WTC11 (cell line): ENCODE measurements at regions not wholly inside any gene's neighbourhood (a gene's known extent, or its start where the extent isn't known, plus 50 kb on each side); places are given as distances from the start of the nearest gene placed in this dataset.
"Not testable (repeated sequence)": the region's sequence is repeated elsewhere in the genome, so short reads cannot be mapped to it uniquely, and the experiment has no call there.

Source experiments
- ATAC-seq: fragments of 200-7000 bp; cut with Tn5 transposase; 2 replicates; pipeline ENCODE4 v1.10.0; 2021; ENCODE audit warnings: mild to moderate bottlenecking, moderate library complexity
- CTCF ChIA-PET: fragments of 300-600 bp; sonication (Branson Sonifier 250); formaldehyde crosslinking; loops from one replicate; lab custom pipeline; 2021; ENCODE audit warnings: antibody characterized with exemption; lab: Charles Lee
- POLR2A ChIA-PET: fragments of 350-600 bp; sonication (Branson Sonifier 250); formaldehyde crosslinking; loops from one replicate; lab custom pipeline; 2021; ENCODE audit warnings: antibody characterized with exemption; lab: Charles Lee
- DNase-seq: peaks from one replicate; pipeline ENCODE4 v3.0.0; 2021; ENCODE audit warnings: low spot score
- H3K27ac Mint-ChIP-seq: 2 replicates; pipeline ENCODE4 v1.8.0; 2021; ENCODE audit warnings: mixed read lengths
- H3K27me3 Mint-ChIP-seq: 2 replicates; pipeline ENCODE4 v1.8.0; 2021; ENCODE audit warnings: low read depth, mild to moderate bottlenecking, moderate library complexity, mixed read lengths
- H3K36me3 Mint-ChIP-seq: 2 replicates; pipeline ENCODE4 v1.8.0; 2021; ENCODE audit warnings: mixed read lengths
- H3K4me1 Mint-ChIP-seq: 2 replicates; pipeline ENCODE4 v1.8.0; 2022; ENCODE audit warnings: mixed read lengths
- H3K4me3 Mint-ChIP-seq: 2 replicates; pipeline ENCODE4 v1.8.0; 2021; ENCODE audit warnings: mild to moderate bottlenecking, moderate library complexity, mixed read lengths
- H3K9me3 Mint-ChIP-seq: 2 replicates; pipeline ENCODE4 v1.8.0; 2021; ENCODE audit warnings: mixed read lengths
- ATF3 ChIP-seq: sonication (generic); formaldehyde crosslinking; conservative IDR thresholded peaks from 2 replicates; pipeline ENCODE4 v1.8.1; 2022; ENCODE audit warnings: mild to moderate bottlenecking, missing genetic modification reagents
- E2F5 ChIP-seq: sonication (generic); formaldehyde crosslinking; IDR thresholded peaks from 2 replicates; pipeline ENCODE4 v1.8.1; 2022; ENCODE audit warnings: mild to moderate bottlenecking, moderate library complexity, missing genetic modification reagents
- ETV6 ChIP-seq: sonication (generic); formaldehyde crosslinking; IDR thresholded peaks from 2 replicates; pipeline ENCODE4 v1.8.1; 2022; ENCODE audit warnings: mild to moderate bottlenecking, missing genetic modification reagents
- JAZF1 ChIP-seq: fragments of 250-450 bp; sonication (Bioruptor Pico); IDR thresholded peaks from 2 replicates; pipeline ENCODE4 v1.9.0; 2021; ENCODE audit warnings: moderate library complexity, mild to moderate bottlenecking, inconsistent platforms
- JUN ChIP-seq: sonication (generic); formaldehyde crosslinking; IDR thresholded peaks from 2 replicates; pipeline ENCODE4 v1.8.0; 2023; ENCODE audit warnings: mild to moderate bottlenecking, missing genetic modification reagents
- MAX ChIP-seq: sonication (generic); formaldehyde crosslinking; IDR thresholded peaks from 2 replicates; pipeline ENCODE4 v1.8.0; 2022; ENCODE audit warnings: mild to moderate bottlenecking, missing genetic modification reagents
- MYBL2 ChIP-seq: sonication (generic); formaldehyde crosslinking; IDR thresholded peaks from 2 replicates; pipeline ENCODE4 v1.8.1; 2023; ENCODE audit warnings: mild to moderate bottlenecking, moderate library complexity, missing genetic modification reagents
- ZNF219 ChIP-seq: sonication (generic); formaldehyde crosslinking; IDR thresholded peaks from 2 replicates; pipeline ENCODE4 v1.8.0; 2023; ENCODE audit warnings: missing genetic modification reagents, mild to moderate bottlenecking, borderline replicate concordance
- TF ChIP-seq, protein P1 (sequence below): fragments of 250-450 bp; sonication (Bioruptor Pico); IDR thresholded peaks from 2 replicates; pipeline ENCODE4 v1.9.0; 2021; ENCODE audit warnings: mild to moderate bottlenecking, borderline replicate concordance
- TF ChIP-seq, protein P2 (sequence below): sonication (generic); formaldehyde crosslinking; IDR thresholded peaks from 2 replicates; pipeline ENCODE4 v1.8.1; 2022; ENCODE audit warnings: low read depth, mild to moderate bottlenecking, moderate library complexity, missing genetic modification reagents, borderline replicate concordance
- TF ChIP-seq, protein P3 (sequence below): sonication (generic); formaldehyde crosslinking; IDR thresholded peaks from 2 replicates; pipeline ENCODE4 v1.8.1; 2023; ENCODE audit warnings: mild to moderate bottlenecking, missing genetic modification reagents, moderate library complexity

DNA sequence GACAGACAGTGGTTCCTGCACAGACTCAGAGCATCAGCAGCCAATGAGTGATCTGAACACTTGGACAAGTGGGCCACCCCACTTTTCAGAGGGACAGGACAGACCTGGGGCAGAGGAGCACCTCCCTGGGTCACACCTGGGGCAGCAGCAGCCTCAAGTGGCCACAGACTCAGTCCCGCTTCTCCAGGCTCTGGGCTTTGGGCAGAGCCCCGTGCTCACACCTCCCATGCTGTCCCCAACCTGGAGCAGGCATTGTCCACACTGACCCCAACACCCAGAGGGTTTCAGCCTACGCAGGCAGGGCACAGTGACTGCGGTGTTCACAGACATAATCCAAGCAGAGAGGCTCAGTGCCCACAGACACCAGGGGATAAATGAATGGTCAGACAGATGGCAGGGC, 135.5 kb upstream of the SFSWAP start:
- POLR2A ChIA-PET, result no interaction called here
- peaks cover 53% of the 10 kb centered on the region for H3K36me3 Mint-ChIP-seq
- ATAC-seq, result no peak
- peaks cover 23% of the 10 kb centered on the region for H3K27me3 Mint-ChIP-seq
- H3K4me1 Mint-ChIP-seq, result no peaks in the 10 kb centered on the region
- DNase-seq, result no peak
- CTCF ChIA-PET, result no interaction called here
- H3K4me3 Mint-ChIP-seq, result no peak overlapping the region
- H3K9me3 Mint-ChIP-seq, result peaks cover 55% of the 10 kb centered on the region
- TF ChIP-seq, protein P1, sequence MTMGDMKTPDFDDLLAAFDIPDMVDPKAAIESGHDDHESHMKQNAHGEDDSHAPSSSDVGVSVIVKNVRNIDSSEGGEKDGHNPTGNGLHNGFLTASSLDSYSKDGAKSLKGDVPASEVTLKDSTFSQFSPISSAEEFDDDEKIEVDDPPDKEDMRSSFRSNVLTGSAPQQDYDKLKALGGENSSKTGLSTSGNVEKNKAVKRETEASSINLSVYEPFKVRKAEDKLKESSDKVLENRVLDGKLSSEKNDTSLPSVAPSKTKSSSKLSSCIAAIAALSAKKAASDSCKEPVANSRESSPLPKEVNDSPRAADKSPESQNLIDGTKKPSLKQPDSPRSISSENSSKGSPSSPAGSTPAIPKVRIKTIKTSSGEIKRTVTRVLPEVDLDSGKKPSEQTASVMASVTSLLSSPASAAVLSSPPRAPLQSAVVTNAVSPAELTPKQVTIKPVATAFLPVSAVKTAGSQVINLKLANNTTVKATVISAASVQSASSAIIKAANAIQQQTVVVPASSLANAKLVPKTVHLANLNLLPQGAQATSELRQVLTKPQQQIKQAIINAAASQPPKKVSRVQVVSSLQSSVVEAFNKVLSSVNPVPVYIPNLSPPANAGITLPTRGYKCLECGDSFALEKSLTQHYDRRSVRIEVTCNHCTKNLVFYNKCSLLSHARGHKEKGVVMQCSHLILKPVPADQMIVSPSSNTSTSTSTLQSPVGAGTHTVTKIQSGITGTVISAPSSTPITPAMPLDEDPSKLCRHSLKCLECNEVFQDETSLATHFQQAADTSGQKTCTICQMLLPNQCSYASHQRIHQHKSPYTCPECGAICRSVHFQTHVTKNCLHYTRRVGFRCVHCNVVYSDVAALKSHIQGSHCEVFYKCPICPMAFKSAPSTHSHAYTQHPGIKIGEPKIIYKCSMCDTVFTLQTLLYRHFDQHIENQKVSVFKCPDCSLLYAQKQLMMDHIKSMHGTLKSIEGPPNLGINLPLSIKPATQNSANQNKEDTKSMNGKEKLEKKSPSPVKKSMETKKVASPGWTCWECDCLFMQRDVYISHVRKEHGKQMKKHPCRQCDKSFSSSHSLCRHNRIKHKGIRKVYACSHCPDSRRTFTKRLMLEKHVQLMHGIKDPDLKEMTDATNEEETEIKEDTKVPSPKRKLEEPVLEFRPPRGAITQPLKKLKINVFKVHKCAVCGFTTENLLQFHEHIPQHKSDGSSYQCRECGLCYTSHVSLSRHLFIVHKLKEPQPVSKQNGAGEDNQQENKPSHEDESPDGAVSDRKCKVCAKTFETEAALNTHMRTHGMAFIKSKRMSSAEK (CRISPR knock-in tag), result no peak
- TF ChIP-seq MAX (CRISPR knock-in tag) (no peak), E2F5 (no peak), ETV6 (CRISPR knock-in tag) (no peak)
- H3K27ac Mint-ChIP-seq, result no peak overlapping the region

GRCh38 chr12:131576734-131577133, 134.2 kb upstream of the SFSWAP start:
- H3K4me1 Mint-ChIP-seq, CTCF ChIA-PET, ATAC-seq, POLR2A ChIA-PET, H3K4me3 Mint-ChIP-seq, H3K27ac Mint-ChIP-seq: not testable (repeated sequence)
- Mint-ChIP-seq H3K36me3 (peaks cover 58% of the 10 kb centered on the region), H3K9me3 (peaks cover 58% of the 10 kb centered on the region), H3K27me3 (peaks cover 23% of the 10 kb centered on the region)
- DNase-seq, result peak; percentile 66

- ChIA-PET POLR2A (no interaction called here), CTCF (no interaction called here)
- no peak for DNase-seq
- ATAC-seq, result no peak
- Mint-ChIP-seq H3K9me3 (peaks cover 60% of the 10 kb centered on the region), H3K27ac (no peak overlapping the region), H3K4me3 (no peak overlapping the region)
- TF ChIP-seq JAZF1 (CRISPR knock-in tag) (no peak), ATF3 (CRISPR knock-in tag) (no peak), MYBL2 (CRISPR knock-in tag) (no peak), ZNF219 (no peak), JUN (no peak)
- TF ChIP-seq, protein P2, sequence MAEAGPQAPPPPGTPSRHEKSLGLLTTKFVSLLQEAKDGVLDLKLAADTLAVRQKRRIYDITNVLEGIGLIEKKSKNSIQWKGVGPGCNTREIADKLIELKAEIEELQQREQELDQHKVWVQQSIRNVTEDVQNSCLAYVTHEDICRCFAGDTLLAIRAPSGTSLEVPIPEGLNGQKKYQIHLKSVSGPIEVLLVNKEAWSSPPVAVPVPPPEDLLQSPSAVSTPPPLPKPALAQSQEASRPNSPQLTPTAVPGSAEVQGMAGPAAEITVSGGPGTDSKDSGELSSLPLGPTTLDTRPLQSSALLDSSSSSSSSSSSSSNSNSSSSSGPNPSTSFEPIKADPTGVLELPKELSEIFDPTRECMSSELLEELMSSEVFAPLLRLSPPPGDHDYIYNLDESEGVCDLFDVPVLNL (CRISPR knock-in tag), result no peak
- TF ChIP-seq, protein P3, sequence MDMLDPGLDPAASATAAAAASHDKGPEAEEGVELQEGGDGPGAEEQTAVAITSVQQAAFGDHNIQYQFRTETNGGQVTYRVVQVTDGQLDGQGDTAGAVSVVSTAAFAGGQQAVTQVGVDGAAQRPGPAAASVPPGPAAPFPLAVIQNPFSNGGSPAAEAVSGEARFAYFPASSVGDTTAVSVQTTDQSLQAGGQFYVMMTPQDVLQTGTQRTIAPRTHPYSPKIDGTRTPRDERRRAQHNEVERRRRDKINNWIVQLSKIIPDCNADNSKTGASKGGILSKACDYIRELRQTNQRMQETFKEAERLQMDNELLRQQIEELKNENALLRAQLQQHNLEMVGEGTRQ (CRISPR knock-in tag), result no peak
- TF ChIP-seq, all 79 proteins: peak for 0
- Mint-ChIP-seq H3K36me3 (peaks cover 61% of the 10 kb centered on the region), H3K4me1 (no peaks in the 10 kb centered on the region), H3K27me3 (peaks cover 23% of the 10 kb centered on the region)
Observed at GRCh38 chr12:131577766-131578165, 133.1 kb upstream of the SFSWAP start.
